Jurkat, Clone E6-1 (cell line): ENCODE measurements at regions not wholly inside any gene's neighbourhood (a gene's known extent, or its start where the extent isn't known, plus 50 kb on each side); places are given as distances from the start of the nearest gene placed in this dataset.

ENCODE experiments used
- DNase-seq: peaks from one replicate; pipeline ENCODE4 v3.0.0-alpha.2; 2011; ENCODE audit warnings: low read depth, low spot score
- H3K4me3 ChIP-seq: 2 replicates; pipeline ENCODE4 v1.5.1; 2011; ENCODE audit warnings: mild to moderate bottlenecking, low read length, control low read depth, moderate library complexity

DNA sequence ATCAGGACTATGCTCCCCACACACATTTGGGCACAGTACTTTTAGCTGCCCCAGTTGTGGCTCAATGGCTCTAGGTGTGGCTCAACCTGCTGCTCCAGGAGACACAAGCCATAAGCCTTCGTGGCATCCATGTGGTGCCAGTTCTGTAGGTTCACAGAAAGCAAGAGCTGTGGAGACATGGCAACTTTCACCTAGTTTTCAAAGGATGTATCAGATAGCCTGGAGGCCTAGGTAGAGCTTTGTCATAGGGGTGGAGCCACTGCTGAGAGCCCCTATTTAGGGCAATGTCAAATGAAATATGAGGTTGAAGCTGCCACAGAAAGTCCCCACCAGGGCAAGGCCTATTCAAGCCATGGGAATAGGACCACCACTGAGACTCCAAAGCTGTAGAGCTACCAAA is 210.5 kb downstream of the LMO4 start:
- no peak for DNase-seq
- H3K4me3 ChIP-seq: no peak overlapping the region

DNA sequence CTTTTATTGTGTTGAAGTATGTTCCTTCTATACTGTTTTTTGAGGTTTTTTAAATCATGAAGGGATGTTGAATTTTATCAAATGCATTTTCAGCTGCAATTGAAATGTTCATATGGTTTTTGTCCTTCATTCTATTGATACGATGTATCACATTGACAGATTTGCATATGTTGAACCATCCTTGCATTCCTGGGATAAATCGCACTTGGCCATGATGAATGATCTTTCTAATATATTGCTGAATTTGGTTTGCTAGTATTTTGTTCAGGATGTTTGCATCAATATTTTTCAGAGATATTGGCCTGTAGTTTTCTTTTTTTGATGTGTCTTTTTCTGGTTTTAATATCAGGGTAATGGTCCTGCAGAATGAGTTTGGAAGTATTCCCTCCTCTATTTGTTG is 214.0 kb downstream of the LMO4 start:
- H3K4me3 ChIP-seq: no peak overlapping the region
- DNase-seq: no peak

DNA sequence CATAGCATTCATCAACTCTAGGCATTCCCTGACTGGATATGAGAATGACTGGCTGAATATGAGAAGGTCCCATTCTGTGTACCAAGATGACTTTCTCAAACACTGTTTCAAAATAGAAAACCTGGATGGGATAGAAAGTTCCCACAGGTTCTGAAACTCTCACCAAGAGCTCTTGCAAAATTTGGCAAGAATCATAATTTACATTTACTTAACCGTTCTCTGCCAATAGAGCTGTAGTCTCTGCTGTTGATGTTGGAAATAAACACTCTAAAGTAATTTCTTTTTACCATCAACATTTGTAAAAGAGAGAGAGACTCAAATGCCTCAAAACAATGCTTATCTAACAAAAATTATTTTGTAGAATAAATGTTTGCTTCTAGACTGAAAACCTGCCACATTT is 221.1 kb downstream of the LMO4 start:
- no peak for DNase-seq
- H3K4me3 ChIP-seq: no peak overlapping the region

DNA sequence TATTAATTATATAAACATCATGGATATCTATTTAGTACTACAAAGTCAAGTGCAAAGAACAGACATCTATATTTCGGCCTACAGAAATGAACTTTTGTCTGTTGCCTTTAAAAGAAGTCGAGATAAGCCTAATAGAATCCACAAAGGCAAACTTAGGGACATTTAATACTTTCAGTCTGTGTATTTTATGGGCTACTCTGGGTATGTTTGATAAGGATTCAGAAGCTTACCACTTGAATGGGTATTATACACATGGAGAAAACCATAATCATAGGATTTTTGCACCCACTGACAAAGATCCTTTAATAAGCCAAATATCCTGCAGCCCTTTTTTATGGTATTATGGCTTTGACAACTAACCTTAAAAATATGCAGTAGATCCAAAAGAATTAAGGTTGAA is 224.8 kb downstream of the LMO4 start:
- no peak overlapping the region for H3K4me3 ChIP-seq

DNA sequence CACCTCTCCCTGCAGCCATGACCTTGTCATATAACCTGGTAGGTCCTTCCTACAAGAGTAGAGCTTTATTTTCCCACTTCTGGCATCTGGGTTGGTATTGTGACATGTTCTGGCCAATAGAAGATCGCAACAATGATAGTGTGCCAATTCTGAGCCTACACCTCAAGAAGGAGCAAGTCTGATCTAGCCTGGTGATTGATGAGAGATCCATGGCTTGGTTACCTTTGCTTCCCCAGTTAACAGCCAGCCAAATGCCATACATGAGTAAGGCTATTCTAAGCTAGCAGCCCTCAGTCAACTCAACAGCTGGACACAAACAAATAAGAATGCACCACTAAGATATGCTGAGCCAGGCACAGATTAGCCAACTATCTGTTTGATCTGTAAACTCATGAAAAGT is 226.7 kb downstream of the LMO4 start:
- DNase-seq: no peak
- no peak overlapping the region for H3K4me3 ChIP-seq

More for the DNA sequence above, 224.8 kb downstream of the LMO4 start:
- DNase-seq: no peak

DNA sequence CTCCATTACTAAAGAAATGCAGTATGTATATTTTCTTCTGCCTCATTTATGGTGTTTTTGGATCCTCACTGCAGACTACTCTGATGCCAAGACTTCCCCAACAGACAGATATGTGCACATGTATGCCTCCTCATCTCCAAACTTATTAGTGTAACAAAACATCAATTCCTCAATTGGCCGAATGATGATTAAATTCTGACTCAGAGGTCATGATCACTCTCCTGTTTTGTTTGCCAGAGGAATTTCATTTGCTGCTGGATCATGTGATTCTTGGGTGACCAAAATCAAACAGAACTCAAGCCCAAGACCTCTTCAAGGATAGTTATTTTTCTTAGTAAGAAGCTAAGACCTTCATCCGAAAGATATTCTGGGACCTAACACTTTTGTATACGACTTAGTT is 227.6 kb downstream of the LMO4 start:
- DNase-seq: no peak
- no peak overlapping the region for H3K4me3 ChIP-seq

DNA sequence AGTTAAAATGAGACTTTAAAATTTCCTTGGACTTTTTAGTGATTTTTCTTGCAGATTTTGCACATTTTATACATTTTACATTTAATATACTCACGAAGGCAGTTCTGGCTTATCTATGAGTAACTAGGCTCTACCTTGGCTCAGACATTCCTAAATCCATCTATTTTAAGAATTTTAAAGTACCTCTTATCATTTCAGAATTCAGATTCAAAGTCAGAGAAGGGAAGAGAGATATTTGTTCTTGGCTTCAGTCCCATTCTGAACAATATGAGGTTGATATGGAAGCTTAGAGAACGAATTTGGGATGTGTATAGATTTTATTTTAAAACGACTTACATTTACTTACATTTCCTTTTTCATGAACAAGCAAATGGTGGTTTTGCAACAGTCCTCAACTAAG is 230.2 kb downstream of the LMO4 start:
- no peak overlapping the region for H3K4me3 ChIP-seq
- DNase-seq: no peak

DNA sequence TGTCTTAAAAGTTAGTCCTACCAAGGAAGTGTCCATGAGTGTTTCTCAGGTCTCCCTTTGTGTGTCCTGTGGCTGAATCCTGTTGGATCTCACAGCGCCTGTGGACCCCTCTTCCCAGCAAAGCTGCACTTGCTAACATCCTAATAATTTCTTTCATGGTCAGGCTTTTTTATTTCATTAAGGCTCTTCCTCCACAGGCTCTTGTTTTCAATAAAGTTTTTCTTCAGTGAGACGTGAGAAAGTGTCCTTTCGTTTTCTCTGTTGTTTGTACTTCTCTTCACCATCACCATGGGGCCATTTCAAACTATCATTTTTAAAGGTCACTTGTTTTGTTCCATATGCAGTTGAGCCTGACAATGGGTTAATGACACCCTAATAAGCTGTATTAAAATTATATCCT is 231.5 kb downstream of the LMO4 start:
- no peak overlapping the region for H3K4me3 ChIP-seq
- no peak for DNase-seq

DNA sequence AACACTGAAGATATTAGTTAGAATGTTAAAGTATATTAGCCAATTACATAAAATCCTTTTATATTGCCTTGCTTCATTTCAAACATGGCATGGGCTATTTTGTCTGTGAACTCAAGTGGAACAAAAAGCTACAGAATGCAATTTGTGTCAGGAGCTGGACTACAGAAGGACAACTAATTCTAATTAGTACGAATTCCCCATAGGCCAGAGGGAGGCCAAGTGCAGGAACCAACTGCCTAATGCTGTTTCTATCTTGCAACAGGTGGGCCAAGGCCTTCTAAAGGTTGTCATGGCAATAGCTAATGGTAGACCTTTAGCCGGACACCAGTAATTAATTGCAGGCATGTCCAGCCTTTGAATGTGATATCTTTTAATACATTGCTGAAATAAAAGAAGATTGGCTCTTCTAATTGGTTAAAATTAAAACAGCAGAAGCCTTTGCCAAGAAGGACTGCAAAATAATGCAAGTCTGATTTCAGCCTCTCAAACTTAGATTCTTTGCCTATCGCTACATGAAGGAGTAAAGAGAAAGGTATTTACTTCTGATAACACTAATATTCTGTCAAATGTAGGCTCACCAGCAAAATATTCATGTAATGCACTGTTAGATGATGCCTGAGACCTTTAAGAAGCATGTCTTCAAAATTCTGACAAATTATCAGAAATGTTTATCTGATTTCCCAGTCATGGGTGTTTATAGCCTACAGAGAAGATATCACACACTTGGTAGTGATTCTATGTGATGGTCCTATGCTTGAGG is 232.1 kb downstream of the LMO4 start:
- DNase-seq: no peak
- H3K4me3 ChIP-seq: no peak overlapping the region

DNA sequence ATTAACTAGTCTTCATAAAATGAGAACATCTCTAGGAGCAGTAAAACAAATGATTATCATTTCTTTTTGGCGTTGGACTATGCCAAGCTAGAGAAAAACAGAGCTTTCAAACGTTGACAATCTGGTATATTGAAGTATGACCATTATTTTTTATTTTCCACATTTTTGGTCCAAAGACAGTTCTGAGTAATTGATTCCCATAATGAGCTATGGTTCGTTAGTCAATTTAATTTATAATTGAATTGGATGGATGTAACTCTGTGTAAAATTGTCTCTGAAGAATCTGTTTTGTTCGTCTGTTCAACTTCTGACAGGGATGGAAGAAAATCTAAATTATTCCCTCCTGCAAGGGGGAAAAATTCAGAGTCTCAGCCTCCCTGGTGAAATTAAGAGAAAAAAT is 234.5 kb downstream of the LMO4 start:
- no peak overlapping the region for H3K4me3 ChIP-seq
- no peak for DNase-seq

DNA sequence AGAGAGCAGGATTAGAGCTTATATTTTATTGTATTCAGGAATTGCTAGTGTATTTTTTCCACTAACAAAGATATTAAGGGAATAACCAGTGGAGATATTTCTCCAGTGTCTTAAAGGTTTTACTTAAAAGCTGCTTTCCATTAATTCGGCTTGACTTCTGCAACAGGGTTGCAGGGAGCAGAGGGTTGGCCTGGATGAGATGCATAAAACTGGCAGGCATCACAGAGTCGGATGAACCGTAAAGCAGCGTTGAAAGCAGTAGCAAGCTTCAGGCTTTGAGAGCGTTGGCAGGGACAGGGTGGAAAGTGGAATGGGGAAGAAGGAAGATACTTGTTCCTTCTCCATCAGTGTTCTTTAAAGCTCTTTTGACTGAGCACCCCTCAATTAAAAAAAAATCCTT is 237.2 kb downstream of the LMO4 start:
- DNase-seq: no peak
- no peak overlapping the region for H3K4me3 ChIP-seq

DNA sequence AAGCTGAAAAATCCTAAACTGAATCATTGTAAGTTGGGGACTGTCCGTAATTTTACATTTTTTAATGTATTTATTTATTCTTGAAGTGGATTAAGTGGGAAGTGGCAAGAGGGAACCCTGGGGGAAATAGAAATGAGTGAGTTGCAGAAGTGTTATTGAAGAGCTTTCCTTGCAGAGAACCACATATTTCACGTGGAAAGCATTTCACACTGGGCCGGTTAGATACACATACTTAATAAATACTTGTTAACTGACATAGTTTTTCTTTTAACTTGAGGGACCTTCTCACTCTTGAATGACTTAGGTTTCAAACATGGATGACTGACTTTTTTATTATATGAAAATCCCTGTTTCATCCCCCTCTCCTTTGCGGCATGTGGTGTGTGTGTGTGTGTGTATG is 239.3 kb downstream of the LMO4 start:
- DNase-seq: no peak
- H3K4me3 ChIP-seq: no peak overlapping the region

DNA sequence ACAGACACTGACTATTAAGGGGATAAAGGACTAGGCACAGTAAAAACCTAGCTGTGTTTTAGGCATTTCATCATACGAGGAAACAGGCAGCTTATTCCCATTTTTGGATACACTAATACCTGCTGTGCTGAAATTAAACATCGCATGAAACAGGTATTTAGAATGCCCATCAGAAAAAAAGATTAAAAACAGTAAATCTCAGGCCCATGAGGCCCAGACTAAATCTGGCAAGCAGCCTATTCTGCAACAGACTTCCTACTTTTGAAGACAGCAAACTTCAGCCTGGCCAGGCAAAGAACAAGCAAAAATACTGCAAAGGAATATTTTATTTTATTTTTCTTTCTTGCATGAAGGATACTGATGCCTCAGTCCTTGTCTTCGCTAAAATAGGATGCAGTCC is 240.2 kb downstream of the LMO4 start:
- H3K4me3 ChIP-seq: no peak overlapping the region
- no peak for DNase-seq

DNA sequence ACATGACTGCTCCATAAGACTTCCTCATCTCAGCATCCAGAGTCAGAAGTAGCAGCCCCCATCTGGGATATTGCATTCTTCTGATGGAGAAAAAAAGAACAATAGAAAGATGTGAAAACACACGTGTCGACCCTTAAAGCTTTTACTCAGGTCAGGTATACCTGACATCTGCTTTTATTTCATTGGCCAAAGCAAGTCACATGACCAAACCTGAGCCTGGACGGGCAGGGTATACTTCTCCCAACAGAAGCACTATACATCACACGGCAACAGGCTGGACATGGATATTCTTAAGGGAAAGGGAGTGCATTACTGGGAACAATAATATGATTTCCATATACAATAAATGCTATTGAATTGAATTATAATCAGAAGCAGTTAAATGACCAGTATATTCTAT is 243.3 kb downstream of the LMO4 start:
- H3K4me3 ChIP-seq: no peak overlapping the region
- no peak for DNase-seq

DNA sequence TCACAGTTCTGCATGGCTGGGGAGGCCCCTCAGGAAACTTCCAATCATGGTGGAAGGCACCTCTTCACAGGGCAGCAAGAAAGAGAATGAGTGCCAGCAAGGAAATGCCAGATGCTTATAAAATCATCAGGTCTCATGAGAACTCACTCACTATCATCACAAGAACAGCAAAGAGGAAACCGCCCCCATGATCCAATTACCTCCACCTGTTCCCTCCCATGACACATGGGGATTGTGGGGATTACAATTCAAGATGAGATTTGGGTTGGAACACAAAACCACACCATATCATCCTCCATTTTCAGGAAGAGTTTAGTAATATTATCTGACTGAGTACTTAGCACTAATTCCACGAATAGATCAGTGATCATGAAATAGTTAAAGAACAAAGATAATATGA is 244.2 kb downstream of the LMO4 start:
- DNase-seq: no peak
- H3K4me3 ChIP-seq: no peak overlapping the region

DNA sequence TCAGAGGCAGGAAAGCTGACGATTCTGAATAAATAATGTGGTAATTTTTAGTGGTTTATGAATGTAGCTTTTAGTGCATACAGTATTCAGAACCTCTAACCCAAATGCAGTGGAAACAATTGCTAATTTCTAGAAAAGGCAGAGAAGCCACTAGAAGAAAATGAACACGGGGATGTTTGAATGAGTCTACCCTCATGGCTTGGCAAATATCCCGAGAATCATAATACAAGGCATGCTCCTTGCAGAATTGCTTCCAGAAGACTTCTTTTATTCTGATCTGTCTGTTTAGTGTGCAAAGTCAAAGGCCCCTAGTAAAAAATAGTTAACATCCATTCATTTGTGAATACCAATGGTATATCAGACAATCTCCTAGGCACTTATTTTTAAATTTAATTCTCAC is 246.8 kb downstream of the LMO4 start:
- H3K4me3 ChIP-seq: no peak overlapping the region
- no peak for DNase-seq

DNA sequence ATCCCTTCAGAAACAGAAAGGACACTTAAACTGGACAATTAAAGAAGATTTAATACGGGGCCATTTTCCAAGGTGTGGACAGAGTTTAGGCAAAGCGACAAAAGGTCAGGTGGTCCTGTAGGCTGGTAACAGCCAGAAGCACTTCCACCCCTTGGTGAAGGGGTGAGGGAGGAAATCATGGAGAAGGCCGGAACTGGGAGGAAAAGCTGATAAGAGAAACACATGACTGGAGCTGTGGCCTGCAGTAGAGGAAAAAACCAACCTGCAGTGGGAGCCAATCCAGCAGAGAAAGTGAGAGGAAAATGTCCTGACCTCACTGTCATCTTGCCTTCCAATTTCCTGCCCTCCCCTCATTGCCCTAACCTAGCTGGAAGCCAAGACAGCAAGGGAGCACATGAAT is 249.8 kb downstream of the LMO4 start:
- no peak for DNase-seq
- H3K4me3 ChIP-seq: no peak overlapping the region

DNA sequence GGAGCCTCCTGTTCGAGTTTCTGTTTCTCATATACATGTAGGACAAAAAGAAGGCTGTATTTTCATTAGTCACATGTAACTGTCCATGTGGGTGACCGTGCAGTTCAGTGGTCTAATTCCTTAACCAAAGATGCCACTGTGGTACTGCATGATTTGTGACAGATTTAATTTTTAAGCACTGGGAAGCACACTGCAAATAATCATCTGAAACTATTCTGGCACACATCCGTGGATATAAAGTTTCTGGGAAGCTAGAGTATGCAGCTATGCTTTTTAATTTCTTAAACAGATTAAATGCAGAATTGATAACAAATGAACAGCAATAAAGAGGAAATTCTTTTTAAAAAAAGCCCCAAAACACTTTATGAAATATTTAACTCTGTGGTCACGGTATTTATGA is 254.8 kb downstream of the LMO4 start:
- no peak for DNase-seq
- no peak overlapping the region for H3K4me3 ChIP-seq

DNA sequence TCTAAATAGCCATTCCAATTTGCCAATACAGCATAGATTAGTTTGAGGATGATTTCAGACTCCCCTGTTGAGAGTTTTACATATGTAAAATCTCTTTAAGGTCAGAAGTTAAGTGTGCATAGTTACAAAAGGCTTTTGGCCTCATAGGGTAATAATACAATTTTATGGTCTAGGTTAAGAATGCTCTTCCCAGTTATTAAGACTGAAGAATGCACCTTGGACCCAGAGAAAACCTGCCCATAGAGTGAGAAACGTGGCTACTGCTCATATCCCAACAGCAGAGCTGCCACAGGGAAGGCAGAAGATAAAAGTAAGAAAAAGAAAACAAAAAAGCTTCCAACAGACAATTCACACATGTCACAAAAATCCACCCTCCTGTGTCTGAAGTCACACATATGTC is 255.9 kb downstream of the LMO4 start:
- DNase-seq: no peak
- H3K4me3 ChIP-seq: no peak overlapping the region

DNA sequence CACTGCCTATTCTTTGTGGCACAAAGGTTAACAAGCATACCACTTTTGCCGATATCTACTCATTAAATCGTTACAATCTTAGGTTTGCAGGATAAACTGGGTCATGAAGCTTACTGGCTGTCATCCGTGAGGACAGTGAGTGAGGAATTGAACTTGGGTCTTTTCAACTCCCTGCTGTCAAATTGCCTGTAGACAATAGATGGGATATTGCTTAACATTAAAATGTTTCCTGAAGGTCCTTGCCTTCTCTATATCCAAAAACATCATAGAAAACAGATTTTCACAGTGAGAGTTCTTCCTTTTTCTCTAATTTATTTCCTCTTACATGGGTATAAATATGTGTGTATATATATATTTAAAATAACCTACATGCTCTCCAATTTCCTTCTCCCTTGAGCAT is 257.8 kb downstream of the LMO4 start:
- no peak for DNase-seq
- no peak overlapping the region for H3K4me3 ChIP-seq

DNA sequence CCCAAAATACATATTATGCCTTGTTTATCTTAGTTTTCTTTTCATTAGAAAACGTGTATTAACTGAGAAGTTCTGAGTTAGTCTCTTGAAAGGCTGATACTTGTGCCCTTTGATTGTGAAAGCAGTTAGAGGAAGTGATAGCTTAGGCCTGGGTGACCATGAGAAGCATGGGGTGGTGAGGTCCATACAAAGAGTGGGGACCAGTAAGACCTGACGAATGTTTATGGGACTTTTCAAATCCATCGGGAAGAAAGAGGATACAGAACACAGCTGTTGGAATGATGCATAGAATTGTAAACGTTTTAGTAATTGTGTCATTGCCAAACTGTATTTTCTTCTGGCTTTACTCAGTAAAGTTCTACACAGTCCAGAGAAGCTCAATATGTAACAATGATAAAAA is 259.8 kb downstream of the LMO4 start:
- no peak overlapping the region for H3K4me3 ChIP-seq
- DNase-seq: no peak

DNA sequence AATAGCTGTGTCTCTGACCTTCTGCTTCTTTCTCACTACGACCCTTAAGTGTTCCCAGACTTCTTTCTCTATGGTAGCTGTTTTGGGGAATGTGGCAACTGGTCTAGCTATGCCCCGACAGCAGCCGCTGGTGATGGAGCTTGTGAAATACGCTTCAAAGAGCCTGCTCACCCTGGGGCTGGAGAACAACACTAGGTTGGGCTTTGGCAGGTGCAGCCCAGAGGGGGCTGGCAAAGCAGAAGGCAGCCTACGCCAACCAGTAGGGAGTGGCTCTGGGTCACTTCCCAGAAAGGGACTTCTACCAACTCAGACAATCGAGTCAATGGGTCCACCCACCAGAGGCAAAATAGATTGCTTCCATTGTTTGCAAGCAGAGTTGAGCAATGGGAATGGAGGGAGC is 262.8 kb downstream of the LMO4 start:
- no peak overlapping the region for H3K4me3 ChIP-seq
- DNase-seq: no peak
